GM04503 (cell line): ENCODE measurements at regions not wholly inside any gene's neighbourhood (a gene's known extent, or its start where the extent isn't known, plus 50 kb on each side); places are given as distances from the start of the nearest gene placed in this dataset.

ENCODE experiments used
- DNase-seq: peaks from one replicate; pipeline ENCODE4 v3.0.0-alpha.2; 2012; ENCODE audit warnings: low read depth

GRCh38 chr15:88315221-88315878, 58.8 kb upstream of the NTRK3 start:
- DNase-seq: no peak

GRCh38 chr15:88312941-88313579, 56.5 kb upstream of the NTRK3 start:
- DNase-seq: peak; percentile 37

GRCh38 chr15:88309363-88309762, 52.8 kb upstream of the NTRK3 start:
- DNase-seq: no peak

- DNase-seq: no peak
These were observed 50.8 kb upstream of the NTRK3 start for GRCh38 chr15:88307344-88307743.
